ENCODE measurements at regions not wholly inside any gene's neighbourhood (a gene's known extent, or its start where the extent isn't known, plus 50 kb on each side); places are given as distances from the start of the nearest gene placed in this dataset.

- Histone ChIP-seq H3K9me2 (ENCODE audit: insufficient read depth) (no peaks in the 10 kb centered on the region), H3K27ac (no peak overlapping the region)
- CTCF ChIA-PET = no interaction called here
Observed at GRCh38 chr2:62425684-62426083, 80.3 kb downstream of the TMEM17 start.

GRCh38 chr2:62424899-62425298 is 81.1 kb downstream of the TMEM17 start:
- POLR2A ChIA-PET (ENCODE audit: unreplicated experiment) = no interaction called here
- H3K27me3 ChIP-seq (ENCODE audit: insufficient read depth, low read depth) = no peaks in the 10 kb centered on the region
- no peak for DNase-seq

More at GRCh38 chr2:62425684-62426083, 80.3 kb downstream of the TMEM17 start:
- no peaks in the 10 kb centered on the region for H3K9me3 ChIP-seq (ENCODE audit: insufficient read depth, low read depth)
- no peaks in the 10 kb centered on the region for H4K20me1 ChIP-seq (ENCODE audit: insufficient read depth)
- no peak overlapping the region for H3K4me2 ChIP-seq
- no peak overlapping the region for H2AFZ ChIP-seq
- H3F3A ChIP-seq (ENCODE audit: insufficient read depth, low read depth) = no peaks in the 10 kb centered on the region
- DNase-seq = no peak
- no peaks in the 10 kb centered on the region for H3K79me2 ChIP-seq (ENCODE audit: low read depth)
- no TSS peak for BruUV-seq (replicated peaks)
- no peak overlapping the region for H3K4me3 ChIP-seq
- H3K4me1 ChIP-seq (replicated peaks; ENCODE audit: insufficient read depth) = peaks cover 4% of the 10 kb centered on the region; the same call in 1 of the 2 replicates
- TF ChIP-seq CTCF (conservative IDR thresholded peaks at IDR 0.05) (no peak), EZH2 (IDR thresholded peaks at IDR 0.05; ENCODE audit: low read depth) (no peak)
- no peaks in the 10 kb centered on the region for H3K36me3 ChIP-seq (ENCODE audit: low read depth)
- POLR2A ChIA-PET (ENCODE audit: unreplicated experiment) = no interaction called here
- no peaks in the 10 kb centered on the region for H3K27me3 ChIP-seq (ENCODE audit: insufficient read depth, low read depth)
- intact Hi-C loops (cut with micrococcal nuclease; ENCODE audit: unreplicated experiment) = no loop called here

GRCh38 chr2:62423883-62424458 is 82.0 kb downstream of the TMEM17 start:
- Histone ChIP-seq H2AFZ (no peak overlapping the region), H3K4me2 (no peak overlapping the region), H3K27me3 (ENCODE audit: insufficient read depth, low read depth) (no peaks in the 10 kb centered on the region), H4K20me1 (ENCODE audit: insufficient read depth) (no peaks in the 10 kb centered on the region), H3K4me3 (no peak overlapping the region), H3K4me1 (replicated peaks; ENCODE audit: insufficient read depth) (peaks cover 4% of the 10 kb centered on the region; the same call in 1 of the 2 replicates), H3F3A (ENCODE audit: insufficient read depth, low read depth) (no peaks in the 10 kb centered on the region), H3K27ac (no peak overlapping the region), H3K36me3 (ENCODE audit: low read depth) (no peaks in the 10 kb centered on the region), H3K9me2 (ENCODE audit: insufficient read depth) (no peaks in the 10 kb centered on the region), H3K9me3 (ENCODE audit: insufficient read depth, low read depth) (no peaks in the 10 kb centered on the region), H3K79me2 (ENCODE audit: low read depth) (no peaks in the 10 kb centered on the region)
- POLR2A ChIA-PET (ENCODE audit: unreplicated experiment) = no interaction called here
- no peak for DNase-seq
- no peak for TF ChIP-seq EZH2 (IDR thresholded peaks at IDR 0.05; ENCODE audit: low read depth)
- no peak for TF ChIP-seq CTCF (conservative IDR thresholded peaks at IDR 0.05)
- BruUV-seq (replicated peaks) = no TSS peak
- CTCF ChIA-PET = interaction anchor here (0.6 kb wide), 1 partner anchor 350 kb away, joined by 4 read pairs; no protein-coding TSS in a partner anchor
- intact Hi-C loops (cut with micrococcal nuclease; ENCODE audit: unreplicated experiment) = no loop called here

More at GRCh38 chr2:62424899-62425298, 81.1 kb downstream of the TMEM17 start:
- Histone ChIP-seq H3K4me3 (no peak overlapping the region), H3K27ac (no peak overlapping the region), H3K9me3 (ENCODE audit: insufficient read depth, low read depth) (no peaks in the 10 kb centered on the region), H3K79me2 (ENCODE audit: low read depth) (no peaks in the 10 kb centered on the region), H3K4me2 (no peak overlapping the region), H3K9me2 (ENCODE audit: insufficient read depth) (no peaks in the 10 kb centered on the region), H3K36me3 (ENCODE audit: low read depth) (no peaks in the 10 kb centered on the region), H3K4me1 (replicated peaks; ENCODE audit: insufficient read depth) (peaks cover 4% of the 10 kb centered on the region; the same call in 1 of the 2 replicates), H4K20me1 (ENCODE audit: insufficient read depth) (no peaks in the 10 kb centered on the region), H2AFZ (no peak overlapping the region), H3F3A (ENCODE audit: insufficient read depth, low read depth) (no peaks in the 10 kb centered on the region)
- no TSS peak for BruUV-seq (replicated peaks)
- no peak for TF ChIP-seq CTCF (conservative IDR thresholded peaks at IDR 0.05)
- TF ChIP-seq EZH2 (IDR thresholded peaks at IDR 0.05; ENCODE audit: low read depth) = no peak
- intact Hi-C loops (cut with micrococcal nuclease; ENCODE audit: unreplicated experiment) = no loop called here
- CTCF ChIA-PET = no interaction called here

Measured in PC-9 (cell line).